K562 (cell line): ENCODE measurements at regions not wholly inside any gene's neighbourhood (a gene's known extent, or its start where the extent isn't known, plus 50 kb on each side); places are given as distances from the start of the nearest gene placed in this dataset.

Experiments
- ATAC-seq: fragments of 200-7000 bp; cut with Tn5 transposase; 3 replicates; pipeline ENCODE4 v1.9.1; 2020; ENCODE audit warnings: moderate library complexity
- BruUV-seq: library from RNA; stranded (reverse); fragments of 400-500 nt; replicated peaks from 2 replicates; lab custom pipeline; 2021; lab: Mats Ljungman, UMichigan
- CTCF ChIA-PET: fragments of 300-600 bp; formaldehyde crosslinking; extraction: SDS; loops from one replicate; lab custom pipeline; 2021; ENCODE audit warnings: low intra/inter-chr PET ratio; lab: Yijun Ruan, JAX
- POLR2A ChIA-PET: fragments of 300-600, 350-650 bp; sonication (Branson Sonifier 250); formaldehyde crosslinking; extraction: SDS; loops from one replicate; lab custom pipeline; 2021; ENCODE audit warnings: antibody characterized with exemption, inconsistent platforms; lab: Yijun Ruan, JAX
- DNase-seq, 4 experiments: peaks; one replicate each; pipeline versions ENCODE4 v3.0.0 to v3.0.0-alpha.2; 2011 to 2018; ENCODE audit warnings: low spot score in 3 of 4, mixed read lengths in 3 of 4; ENCODE audit errors: extremely low read depth in 1 of 4
- FAIRE-seq: peaks from 2 replicates; lab custom pipeline; 2011; peaks lifted over from hg19 to GRCh38; lab: Jason Lieb, UNC
- H2AFZ ChIP-seq: 2 replicates; pipeline ENCODE4 v1.6.0; 2011; ENCODE audit warnings: low read depth, low read length, control low read depth, inconsistent platforms
- H3K27ac ChIP-seq: fragments of 200-600 bp; 3 replicates; pipeline ENCODE4 v1.8.0; 2011; ENCODE audit warnings: low read depth, mild to moderate bottlenecking, control low read depth, inconsistent platforms, low read length, moderate library complexity, mixed read lengths; ENCODE audit errors: extremely low read depth
- H3K27me3 ChIP-seq, 2 experiments: fragments of 300-600 bp in 1 of 2; 2 replicates in 1 of 2; 3 replicates in 1 of 2; pipeline versions ENCODE4 v1.6.0 to v1.8.0; 2011; ENCODE audit warnings: inconsistent platforms in 2 of 2, low read length in 2 of 2, mild to moderate bottlenecking in 1 of 2, mixed read lengths in 1 of 2, moderate library complexity in 1 of 2; ENCODE audit not compliant: control insufficient read depth in 2 of 2, insufficient read depth in 2 of 2
- H3K36me3 ChIP-seq: fragments of 300-600 bp; 3 replicates; pipeline ENCODE4 v1.8.0; 2011; ENCODE audit warnings: mild to moderate bottlenecking, low read length, inconsistent platforms; ENCODE audit not compliant: control insufficient read depth, insufficient read depth
- H3K4me1 ChIP-seq, 2 experiments: fragments of 200-600 bp in 1 of 2; replicated peaks in 1 of 2; 2 replicates in 1 of 2; 3 replicates in 1 of 2; pipeline versions ENCODE4 v1.5.1 to v1.8.0; 2011; ENCODE audit warnings: inconsistent platforms in 2 of 2, low read length in 2 of 2, mild to moderate bottlenecking in 1 of 2, mixed read lengths in 1 of 2, moderate library complexity in 1 of 2; ENCODE audit not compliant: control insufficient read depth in 2 of 2, insufficient read depth in 2 of 2
- H3K4me2 ChIP-seq: 2 replicates; pipeline ENCODE4 v1.6.1; 2011; ENCODE audit warnings: low read length, control low read depth, inconsistent platforms, mixed read lengths; ENCODE audit not compliant: insufficient read depth
- H3K4me3 ChIP-seq: fragments of 200-600 bp; sonication (generic), shearing (Covaris generic); 2 replicates; pipeline ENCODE4 v1.5.1; 2016; ENCODE audit warnings: control low read depth, inconsistent platforms
- H3K79me2 ChIP-seq: fragments of 200-600 bp; 3 replicates; pipeline ENCODE4 v1.8.0; 2011; ENCODE audit warnings: low read length, inconsistent platforms; ENCODE audit not compliant: control insufficient read depth, insufficient read depth
- H3K9ac ChIP-seq, 2 experiments: 2 replicates each; pipeline versions ENCODE4 v1.6.0 to v1.6.1; 2011; ENCODE audit warnings: low read depth in 2 of 2, low read length in 2 of 2, control low read depth in 1 of 2, inconsistent platforms in 1 of 2, mild to moderate bottlenecking in 1 of 2, mixed read lengths in 1 of 2; ENCODE audit not compliant: insufficient read depth in 1 of 2
- H3K9me1 ChIP-seq: one replicate; pipeline ENCODE4 v1.6.0; 2011; ENCODE audit warnings: inconsistent platforms, mild to moderate bottlenecking, low read length, moderate library complexity; ENCODE audit not compliant: control insufficient read depth, insufficient read depth
- H3K9me3 ChIP-seq: replicated peaks from 2 replicates; pipeline ENCODE4 v1.5.1; 2011; ENCODE audit warnings: low read depth, low read length, inconsistent platforms; ENCODE audit not compliant: control insufficient read depth, insufficient read depth
- H4K20me1 ChIP-seq: replicated peaks from 2 replicates; pipeline ENCODE4 v1.6.1; 2011; ENCODE audit warnings: low read length, inconsistent platforms, mixed read lengths; ENCODE audit not compliant: control insufficient read depth, insufficient read depth
- L3MBTL2 ChIP-seq: fragments of 450-650 bp; IDR thresholded peaks from 2 replicates; pipeline ENCODE4 v1.6.1; 2016; ENCODE audit warnings: mild to moderate bottlenecking, moderate library complexity
- MAFK ChIP-seq: IDR thresholded peaks from 2 replicates; pipeline ENCODE4 v1.6.1; 2011; ENCODE audit warnings: low read length, improper control_type of control experiment
- SAP30 ChIP-seq: fragments of 200-600 bp; sonication (generic); IDR thresholded peaks from 2 replicates; pipeline ENCODE4 v1.6.1; 2012; ENCODE audit warnings: borderline replicate concordance, low read depth, mild to moderate bottlenecking, moderate library complexity, low read length, control low read depth, inconsistent platforms; ENCODE audit not compliant: insufficient read depth, poor library complexity, severe bottlenecking
- SREBF1 ChIP-seq: fragments of 150-350 bp; IDR thresholded peaks from 2 replicates; pipeline ENCODE4 v1.6.1; 2014; ENCODE audit warnings: antibody characterized with exemption, low read depth, low read length, borderline replicate concordance
- TAL1 ChIP-seq: fragments of 450-650 bp; IDR thresholded peaks from 2 replicates; pipeline ENCODE4 v1.6.1; 2016; ENCODE audit warnings: mild to moderate bottlenecking
- TEAD4 ChIP-seq, 2 experiments: sonication (generic) in 1 of 2; formaldehyde crosslinking in 1 of 2; IDR thresholded peaks; 2 replicates each; pipeline versions ENCODE4 v1.6.1 to v1.8.0; 2012 to 2022; ENCODE audit warnings: borderline replicate concordance in 1 of 2, inconsistent platforms in 1 of 2, low read length in 1 of 2, mild to moderate bottlenecking in 1 of 2, missing genetic modification reagents in 1 of 2
- ZNF184 ChIP-seq: sonication (generic); formaldehyde crosslinking; IDR thresholded peaks from 2 replicates; pipeline ENCODE4 v1.5.0; 2020; ENCODE audit warnings: missing genetic modification reagents
- ZNF316 ChIP-seq: fragments of 450-650 bp; IDR thresholded peaks from 2 replicates; pipeline ENCODE4 v1.6.1; 2016
- ZNF583 ChIP-seq: fragments of 250-450 bp; sonication (Bioruptor Pico); IDR thresholded peaks from 2 replicates; pipeline ENCODE4 v1.4.0; 2020
- WGBS: fragments of 100-300 bp; shearing (Covaris generic); methylation state at CpG from one replicate; pipeline ENCODE4 v1.1.6; 2016; ENCODE audit warnings: low coverage, mixed read lengths; ENCODE audit not compliant: insufficient coverage; ENCODE audit errors: missing lambda C conversion rate; 5-methylcytosine and 5-hydroxymethylcytosine counted together
- in situ Hi-C: fragments of 300-500 bp; cut with MboI; formaldehyde crosslinking; loops from 4 replicates; pipeline ENCODE4 v1.15.0; 2018; ENCODE audit warnings: inconsistent platforms, mixed read lengths
- intact Hi-C: fragments of 100-400 bp; cut with micrococcal nuclease; formaldehyde crosslinking; loops from 2 replicates; pipeline ENCODE4 v1.14.2; 2022
- TF ChIP-seq, protein P1 (sequence below): fragments of 150-350 bp; IDR thresholded peaks from 2 replicates; pipeline ENCODE4 v1.6.1; 2014; ENCODE audit warnings: low read depth, mild to moderate bottlenecking, low read length, borderline replicate concordance
- TF ChIP-seq, protein P2 (sequence below): IDR thresholded peaks from 2 replicates; pipeline ENCODE4 v1.6.1; 2012; ENCODE audit warnings: low read depth, low read length, improper control_type of control experiment, borderline replicate concordance
- TF ChIP-seq, protein P3 (sequence below), 2 experiments: IDR thresholded peaks; 2 replicates each; pipeline ENCODE4 v1.6.1; 2012; ENCODE audit warnings: improper control_type of control experiment in 2 of 2, low read depth in 2 of 2, low read length in 2 of 2, borderline replicate concordance in 1 of 2
- TF ChIP-seq, protein P4 (sequence below): fragments of 450-650 bp; formaldehyde crosslinking; IDR thresholded peaks from 2 replicates; pipeline ENCODE4 v1.4.0; 2022; ENCODE audit warnings: mild to moderate bottlenecking, moderate library complexity

DNA sequence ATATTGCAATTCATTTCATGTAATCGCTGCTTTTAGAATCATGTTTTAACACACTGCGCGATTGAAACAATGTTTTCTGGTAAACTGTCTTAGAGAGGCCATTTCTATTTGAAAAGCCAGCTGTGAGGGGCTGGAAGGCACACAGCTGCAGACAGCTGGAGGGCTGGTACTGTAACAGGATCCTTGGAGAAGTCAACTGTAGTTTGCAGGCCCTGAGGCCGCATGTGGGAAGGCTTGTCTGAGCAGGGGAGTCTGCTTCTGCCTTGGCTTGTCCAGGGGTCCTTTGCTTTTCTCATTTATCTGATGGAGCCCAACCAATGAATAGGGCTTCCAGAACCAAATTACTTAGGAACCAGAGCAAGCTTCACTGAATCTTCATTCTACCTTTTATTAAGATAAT is 313.5 kb downstream of the BLID start:
- Histone ChIP-seq H3K9me1 (no peaks in the 10 kb centered on the region), H3K9ac (no peak overlapping the region), H3K9me3 (no peaks in the 10 kb centered on the region), H3K36me3 (no peaks in the 10 kb centered on the region), H3K27ac (no peak overlapping the region), H2AFZ (no peak overlapping the region), H4K20me1 (no peaks in the 10 kb centered on the region), H3K27me3 (no peaks in the 10 kb centered on the region), H3K4me3 (no peak overlapping the region), H3K79me2 (no peaks in the 10 kb centered on the region), H3K4me1 (no peaks in the 10 kb centered on the region), H3K4me2 (no peak overlapping the region)
- ATAC-seq (no peak), DNase-seq (no peak), FAIRE-seq (no peak)
- ChIA-PET POLR2A (no interaction called here), CTCF (no interaction called here)
- BruUV-seq = no TSS peak
- in situ Hi-C loops (no loop called here), intact Hi-C loops (no loop called here)
- WGBS = 2% methylated on average over 4 of the region's 4 CpGs
- TF ChIP-seq SREBF1 = no peak
- TF ChIP-seq TEAD4 (IDR thresholded peaks at IDR 0.05; ENCODE audit: low read length) = no peak
- TF ChIP-seq TEAD4 (CRISPR knock-in tag; IDR thresholded peaks at IDR 0.05; ENCODE audit: borderline replicate concordance) = no peak
- TF ChIP-seq, protein P1, sequence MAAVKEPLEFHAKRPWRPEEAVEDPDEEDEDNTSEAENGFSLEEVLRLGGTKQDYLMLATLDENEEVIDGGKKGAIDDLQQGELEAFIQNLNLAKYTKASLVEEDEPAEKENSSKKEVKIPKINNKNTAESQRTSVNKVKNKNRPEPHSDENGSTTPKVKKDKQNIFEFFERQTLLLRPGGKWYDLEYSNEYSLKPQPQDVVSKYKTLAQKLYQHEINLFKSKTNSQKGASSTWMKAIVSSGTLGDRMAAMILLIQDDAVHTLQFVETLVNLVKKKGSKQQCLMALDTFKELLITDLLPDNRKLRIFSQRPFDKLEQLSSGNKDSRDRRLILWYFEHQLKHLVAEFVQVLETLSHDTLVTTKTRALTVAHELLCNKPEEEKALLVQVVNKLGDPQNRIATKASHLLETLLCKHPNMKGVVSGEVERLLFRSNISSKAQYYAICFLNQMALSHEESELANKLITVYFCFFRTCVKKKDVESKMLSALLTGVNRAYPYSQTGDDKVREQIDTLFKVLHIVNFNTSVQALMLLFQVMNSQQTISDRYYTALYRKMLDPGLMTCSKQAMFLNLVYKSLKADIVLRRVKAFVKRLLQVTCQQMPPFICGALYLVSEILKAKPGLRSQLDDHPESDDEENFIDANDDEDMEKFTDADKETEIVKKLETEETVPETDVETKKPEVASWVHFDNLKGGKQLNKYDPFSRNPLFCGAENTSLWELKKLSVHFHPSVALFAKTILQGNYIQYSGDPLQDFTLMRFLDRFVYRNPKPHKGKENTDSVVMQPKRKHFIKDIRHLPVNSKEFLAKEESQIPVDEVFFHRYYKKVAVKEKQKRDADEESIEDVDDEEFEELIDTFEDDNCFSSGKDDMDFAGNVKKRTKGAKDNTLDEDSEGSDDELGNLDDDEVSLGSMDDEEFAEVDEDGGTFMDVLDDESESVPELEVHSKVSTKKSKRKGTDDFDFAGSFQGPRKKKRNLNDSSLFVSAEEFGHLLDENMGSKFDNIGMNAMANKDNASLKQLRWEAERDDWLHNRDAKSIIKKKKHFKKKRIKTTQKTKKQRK = no peak
- no peak for TF ChIP-seq ZNF184 (CRISPR knock-in tag)
- no peak for TF ChIP-seq TAL1
- TF ChIP-seq L3MBTL2 = no peak
- TF ChIP-seq, protein P2, sequence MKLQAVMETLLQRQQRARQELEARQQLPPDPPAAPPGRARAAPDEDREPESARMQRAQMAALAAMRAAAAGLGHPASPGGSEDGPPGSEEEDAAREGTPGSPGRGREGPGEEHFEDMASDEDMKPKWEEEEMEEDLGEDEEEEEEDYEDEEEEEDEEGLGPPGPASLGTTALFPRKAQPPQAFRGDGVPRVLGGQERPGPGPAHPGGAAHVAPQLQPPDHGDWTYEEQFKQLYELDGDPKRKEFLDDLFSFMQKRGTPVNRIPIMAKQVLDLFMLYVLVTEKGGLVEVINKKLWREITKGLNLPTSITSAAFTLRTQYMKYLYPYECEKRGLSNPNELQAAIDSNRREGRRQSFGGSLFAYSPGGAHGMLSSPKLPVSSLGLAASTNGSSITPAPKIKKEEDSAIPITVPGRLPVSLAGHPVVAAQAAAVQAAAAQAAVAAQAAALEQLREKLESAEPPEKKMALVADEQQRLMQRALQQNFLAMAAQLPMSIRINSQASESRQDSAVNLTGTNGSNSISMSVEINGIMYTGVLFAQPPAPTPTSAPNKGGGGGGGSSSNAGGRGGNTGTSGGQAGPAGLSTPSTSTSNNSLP = no peak
- no peak for TF ChIP-seq ZNF583
- TF ChIP-seq MAFK = no peak
- TF ChIP-seq, protein P3, sequence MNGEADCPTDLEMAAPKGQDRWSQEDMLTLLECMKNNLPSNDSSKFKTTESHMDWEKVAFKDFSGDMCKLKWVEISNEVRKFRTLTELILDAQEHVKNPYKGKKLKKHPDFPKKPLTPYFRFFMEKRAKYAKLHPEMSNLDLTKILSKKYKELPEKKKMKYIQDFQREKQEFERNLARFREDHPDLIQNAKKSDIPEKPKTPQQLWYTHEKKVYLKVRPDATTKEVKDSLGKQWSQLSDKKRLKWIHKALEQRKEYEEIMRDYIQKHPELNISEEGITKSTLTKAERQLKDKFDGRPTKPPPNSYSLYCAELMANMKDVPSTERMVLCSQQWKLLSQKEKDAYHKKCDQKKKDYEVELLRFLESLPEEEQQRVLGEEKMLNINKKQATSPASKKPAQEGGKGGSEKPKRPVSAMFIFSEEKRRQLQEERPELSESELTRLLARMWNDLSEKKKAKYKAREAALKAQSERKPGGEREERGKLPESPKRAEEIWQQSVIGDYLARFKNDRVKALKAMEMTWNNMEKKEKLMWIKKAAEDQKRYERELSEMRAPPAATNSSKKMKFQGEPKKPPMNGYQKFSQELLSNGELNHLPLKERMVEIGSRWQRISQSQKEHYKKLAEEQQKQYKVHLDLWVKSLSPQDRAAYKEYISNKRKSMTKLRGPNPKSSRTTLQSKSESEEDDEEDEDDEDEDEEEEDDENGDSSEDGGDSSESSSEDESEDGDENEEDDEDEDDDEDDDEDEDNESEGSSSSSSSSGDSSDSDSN (IDR thresholded peaks at IDR 0.05; ENCODE audit: borderline replicate concordance in 1 of 2, low read depth in 2 of 2, low read length in 2 of 2) = no peak
- no peak for TF ChIP-seq SAP30
- no peak for TF ChIP-seq ZNF316
- TF ChIP-seq, protein P4, sequence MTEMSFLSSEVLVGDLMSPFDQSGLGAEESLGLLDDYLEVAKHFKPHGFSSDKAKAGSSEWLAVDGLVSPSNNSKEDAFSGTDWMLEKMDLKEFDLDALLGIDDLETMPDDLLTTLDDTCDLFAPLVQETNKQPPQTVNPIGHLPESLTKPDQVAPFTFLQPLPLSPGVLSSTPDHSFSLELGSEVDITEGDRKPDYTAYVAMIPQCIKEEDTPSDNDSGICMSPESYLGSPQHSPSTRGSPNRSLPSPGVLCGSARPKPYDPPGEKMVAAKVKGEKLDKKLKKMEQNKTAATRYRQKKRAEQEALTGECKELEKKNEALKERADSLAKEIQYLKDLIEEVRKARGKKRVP = no peak
